Peyer's patch (tissue), 4 donors: ENCODE measurements at regions not wholly inside any gene's neighbourhood (a gene's known extent, or its start where the extent isn't known, plus 50 kb on each side); places are given as distances from the start of the nearest gene placed in this dataset.

ENCODE experiments used
- CTCF ChIP-seq, 6 experiments: fragments of 450-650 bp in 4 of 6; fragments of 200-600 bp in 2 of 6; sonication (generic) in 1 of 6; IDR thresholded peaks; one replicate each; pipeline ENCODE4 v1.5.1; 2017 to 2019; ENCODE audit warnings: antibody characterized with exemption in 6 of 6, mild to moderate bottlenecking in 3 of 6, moderate library complexity in 1 of 6
- POLR2A ChIP-seq, 2 donors: fragments of 450-650 bp; IDR thresholded peaks; one replicate each; pipeline ENCODE4 v1.5.1; 2017; ENCODE audit warnings: antibody characterized with exemption in 2 of 2, mild to moderate bottlenecking in 2 of 2, moderate library complexity in 2 of 2

GRCh38 chr4:159950707-159951106, 847.8 kb downstream of the RAPGEF2 start:
- TF ChIP-seq CTCF (IDR thresholded peaks at IDR 0.05), result no peak
- TF ChIP-seq POLR2A (IDR thresholded peaks at IDR 0.05), result no peak
